Effector CD8-positive, alpha-beta T cell (primary cell): ENCODE measurements at regions not wholly inside any gene's neighbourhood (a gene's known extent, or its start where the extent isn't known, plus 50 kb on each side); places are given as distances from the start of the nearest gene placed in this dataset.
"Not testable (repeated sequence)": the region's sequence is repeated elsewhere in the genome, so short reads cannot be mapped to it uniquely, and the experiment has no call there.

Source experiments
- DNase-seq: peaks from one replicate; lab custom pipeline; 2025; lab: John Stamatoyannopoulos, UW

DNA sequence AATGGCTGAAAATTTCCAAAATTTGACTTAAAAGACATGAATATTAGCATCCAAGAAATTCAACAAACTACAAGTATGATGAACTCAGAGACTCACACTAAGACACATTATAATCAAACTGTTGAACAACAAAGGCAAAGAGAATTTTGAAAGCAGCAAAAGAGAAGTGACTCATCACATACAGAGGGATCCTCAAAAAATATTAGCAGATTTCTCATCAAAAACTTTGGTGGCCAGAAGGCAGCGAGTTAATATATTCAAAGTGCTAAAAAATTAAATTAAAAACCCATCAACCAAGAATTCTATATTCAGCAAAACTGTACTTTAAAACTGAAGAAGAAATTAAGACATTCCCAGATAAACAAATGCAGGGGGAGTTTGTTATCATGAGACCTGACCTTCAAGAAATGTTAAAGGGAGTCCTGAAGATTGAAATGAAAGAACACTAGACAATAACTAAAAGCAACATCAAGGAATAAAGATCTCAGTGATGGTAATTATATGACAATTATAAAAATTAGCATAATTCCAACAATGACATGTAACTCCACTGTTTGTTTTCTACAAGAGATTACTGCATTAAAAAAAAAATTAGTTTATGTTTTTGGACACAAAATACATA is 150.0 kb downstream of the RNASET2 start:
- DNase-seq: no peak

DNA sequence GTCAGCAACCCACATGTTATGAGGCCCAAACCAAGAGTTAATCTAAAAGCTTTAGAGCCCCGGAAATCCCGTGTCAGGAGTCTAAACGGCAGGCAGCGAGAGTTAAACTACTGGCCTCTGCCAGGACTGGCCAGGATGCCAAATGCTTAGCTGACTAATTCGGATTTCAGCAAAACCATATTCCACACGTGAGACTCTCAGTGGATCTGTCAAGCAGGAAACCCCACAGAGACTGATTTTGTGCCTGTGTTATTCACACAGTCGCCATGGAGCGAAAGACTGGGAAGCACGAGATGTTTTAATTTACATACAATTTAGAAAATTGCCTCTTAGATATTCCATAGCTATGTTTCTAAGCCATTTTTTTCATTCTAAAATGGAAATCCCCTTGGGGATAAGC is 152.9 kb downstream of the RNASET2 start:
- DNase-seq: no peak

DNA sequence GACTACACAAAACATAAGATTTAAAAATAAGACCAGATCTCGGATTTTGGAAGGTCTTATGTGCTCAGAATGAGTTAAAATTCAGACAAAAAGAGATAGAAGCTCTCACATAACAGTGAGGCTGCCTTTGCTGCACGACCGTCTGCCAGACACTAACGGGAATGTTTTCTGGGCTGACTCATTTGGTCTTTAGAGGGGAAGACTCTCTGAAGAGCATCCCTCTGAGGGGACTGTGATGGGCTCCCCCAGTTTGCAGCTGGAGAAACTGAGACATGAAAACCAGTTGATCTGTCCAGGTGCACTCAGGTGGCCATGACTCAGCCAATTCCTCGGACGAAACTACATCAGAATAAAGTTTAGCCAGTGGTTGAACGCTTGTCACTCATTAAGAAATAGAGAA is 153.9 kb downstream of the RNASET2 start:
- DNase-seq: no peak

DNA sequence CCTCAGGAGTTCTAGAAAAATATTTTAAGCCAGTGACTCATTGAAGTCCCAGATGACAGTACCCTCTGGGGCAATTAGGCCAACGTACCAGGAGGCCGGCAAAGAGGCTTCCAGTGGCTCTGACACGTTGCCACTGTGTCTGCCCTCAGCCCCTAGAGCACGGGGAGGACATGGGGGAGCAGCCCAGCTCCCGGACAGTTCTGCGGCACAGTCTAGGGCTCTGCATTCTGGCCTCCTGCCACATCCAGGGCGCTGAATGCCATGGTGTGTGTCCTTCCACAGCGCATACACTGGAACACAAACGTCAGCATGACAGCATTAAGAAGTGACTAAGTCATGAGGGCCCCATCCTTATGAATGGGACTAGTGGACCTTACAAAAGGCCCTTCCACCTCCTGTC is 156.2 kb downstream of the RNASET2 start:
- no peak for DNase-seq

DNA sequence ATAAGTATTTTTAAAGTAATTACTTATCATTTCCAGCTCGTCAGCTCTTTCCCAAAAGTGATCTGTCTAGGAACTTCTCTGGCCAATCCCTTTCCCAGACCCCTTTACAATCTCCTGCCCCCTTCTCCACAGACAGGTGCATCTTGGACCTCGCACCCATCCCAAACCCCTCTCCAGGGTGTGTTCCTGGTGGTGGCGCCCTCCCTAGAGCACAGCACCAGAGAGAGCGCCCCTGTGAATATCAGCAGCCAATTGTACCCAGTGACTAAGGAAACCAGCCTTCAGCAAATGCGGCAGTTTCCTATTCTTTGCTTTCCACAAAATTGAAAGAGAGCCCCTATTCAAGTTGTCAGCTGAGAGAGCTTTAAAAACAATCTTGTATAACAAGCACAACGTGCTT is 157.7 kb downstream of the RNASET2 start:
- DNase-seq: no peak

DNA sequence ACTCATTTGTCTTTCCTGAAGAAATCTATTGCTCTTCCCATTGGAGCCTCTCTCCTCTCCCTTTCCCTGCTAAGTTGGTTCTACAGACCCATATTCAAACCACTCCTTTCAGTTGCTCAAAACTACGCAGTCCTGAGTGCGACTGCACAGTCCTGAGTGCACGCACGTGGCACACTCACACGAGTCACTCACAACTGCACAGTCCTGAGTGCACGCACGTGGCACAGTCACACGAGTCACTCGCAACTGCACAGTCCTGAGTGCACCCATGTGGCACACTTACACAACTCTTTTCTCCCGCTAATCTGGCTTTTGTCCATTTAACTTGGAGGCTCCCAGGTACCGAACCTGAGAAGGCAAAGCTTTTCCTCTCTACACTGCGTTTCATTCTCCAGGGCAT is 159.7 kb downstream of the RNASET2 start:
- no peak for DNase-seq

DNA sequence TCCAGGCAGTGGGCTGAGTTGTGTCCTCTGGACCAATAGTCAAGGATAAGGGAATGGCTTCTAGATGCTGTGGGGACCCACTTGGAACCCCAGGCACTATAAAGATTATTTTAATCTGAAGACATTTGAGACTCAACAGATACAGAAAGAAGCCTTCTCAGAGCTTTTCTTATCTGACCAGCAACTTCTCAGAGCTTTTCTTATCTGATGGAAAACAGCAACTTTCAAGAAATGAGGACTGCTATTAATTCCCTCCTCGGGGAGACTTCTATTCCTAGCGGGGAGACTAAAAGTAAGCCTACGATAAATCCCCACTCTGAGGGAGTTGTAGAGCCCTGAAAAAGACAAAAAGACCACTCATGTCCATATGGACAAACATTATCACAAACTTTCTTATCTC is 160.5 kb downstream of the RNASET2 start:
- no peak for DNase-seq

DNA sequence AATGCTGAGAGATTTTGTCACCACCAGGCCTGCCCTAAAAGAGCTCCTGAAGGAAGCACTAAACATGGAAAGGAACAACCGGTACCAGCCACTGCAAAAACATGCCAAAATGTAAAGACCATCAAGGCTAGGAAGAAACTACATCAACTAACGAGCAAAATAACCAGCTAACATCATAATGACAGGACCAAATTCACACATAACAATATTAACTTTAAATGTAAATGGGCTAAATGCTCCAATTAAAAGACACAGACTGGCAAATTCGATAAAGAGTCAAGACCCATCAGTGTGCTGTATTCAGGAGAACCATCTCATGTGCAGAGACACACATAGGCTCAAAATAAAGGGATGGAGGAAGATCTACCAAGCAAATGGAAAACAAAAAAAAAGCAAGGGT is 163.8 kb upstream of the RPS6KA2 start:
- DNase-seq: not testable (repeated sequence)

DNA sequence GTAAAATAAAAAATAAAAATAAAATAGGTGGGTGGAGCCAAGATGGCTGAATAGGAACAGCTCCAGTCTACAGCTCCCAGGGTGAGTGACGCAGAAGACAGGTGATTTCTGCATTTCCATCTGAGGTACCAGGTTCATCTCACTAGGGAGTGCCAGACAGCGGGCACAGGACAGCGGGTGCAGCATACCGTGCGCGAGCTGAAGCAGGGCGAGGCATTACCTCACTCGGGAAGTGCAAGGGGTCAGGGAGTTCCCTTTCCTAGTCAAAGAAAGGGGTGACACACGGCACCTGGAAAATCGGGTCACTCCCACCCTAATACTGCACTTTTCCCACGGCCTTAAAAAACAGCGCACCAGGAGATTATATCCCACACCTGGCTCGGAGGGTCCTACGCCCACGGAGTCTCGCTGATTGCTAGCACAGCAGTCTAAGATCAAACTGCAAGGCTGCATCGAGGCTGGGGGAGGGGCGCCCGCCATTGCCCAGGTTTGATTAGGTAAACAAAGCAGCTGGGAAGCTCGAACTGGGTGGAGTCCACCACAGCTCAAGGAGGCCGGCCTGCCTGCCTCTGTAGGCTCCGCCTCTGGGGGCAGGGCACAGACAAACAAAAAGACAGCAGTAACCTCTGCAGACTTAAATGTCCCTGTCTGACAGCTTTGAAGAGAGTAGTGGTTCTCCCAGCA is 161.9 kb upstream of the RPS6KA2 start:
- DNase-seq: not testable (repeated sequence)

DNA sequence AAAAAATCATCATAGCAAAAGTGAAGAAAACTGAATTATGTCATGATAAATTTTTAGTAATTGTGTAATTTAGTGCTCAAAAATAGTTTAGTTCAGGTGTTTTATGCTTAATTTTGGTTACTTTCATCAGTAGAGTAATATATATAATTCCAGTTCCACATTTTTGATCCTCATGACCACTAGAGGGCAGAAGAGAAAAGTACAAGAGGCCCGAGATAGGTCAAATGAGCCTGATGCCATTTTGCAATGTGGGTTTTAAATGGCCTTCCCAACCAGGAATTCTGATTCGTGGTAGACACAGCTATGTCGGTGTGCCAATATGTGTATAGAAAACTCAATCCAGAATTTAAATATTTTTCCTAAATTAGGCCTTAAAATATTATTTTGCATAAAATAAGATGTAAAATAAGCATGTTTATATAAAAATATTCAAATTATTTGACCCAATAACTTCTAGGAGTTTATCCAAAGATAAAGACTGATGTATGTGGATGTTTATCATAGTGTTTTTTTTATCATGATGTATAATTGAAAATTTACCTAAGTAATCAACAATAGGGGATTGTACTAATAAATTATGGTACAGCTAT is 159.7 kb upstream of the RPS6KA2 start:
- DNase-seq: no peak

DNA sequence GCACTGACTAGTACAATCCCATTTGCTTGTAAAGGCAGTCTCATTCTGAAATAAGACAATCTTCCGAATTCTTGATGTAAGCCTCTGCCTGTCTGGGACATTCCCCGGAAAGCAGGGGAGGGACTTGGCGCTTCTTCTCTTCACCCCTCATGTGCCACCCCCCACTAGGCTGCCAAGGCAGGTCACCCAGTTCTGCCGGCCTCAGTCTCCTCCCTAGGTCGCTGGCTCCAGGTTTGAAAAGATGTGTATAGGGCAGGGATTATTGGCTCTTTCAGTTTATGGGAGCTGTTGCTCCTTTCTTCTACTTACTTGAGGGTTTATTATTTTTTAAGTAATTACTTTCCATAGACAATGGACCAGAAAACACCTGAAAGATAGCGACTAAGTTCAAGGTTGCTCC is 158.1 kb upstream of the RPS6KA2 start:
- DNase-seq: no peak

DNA sequence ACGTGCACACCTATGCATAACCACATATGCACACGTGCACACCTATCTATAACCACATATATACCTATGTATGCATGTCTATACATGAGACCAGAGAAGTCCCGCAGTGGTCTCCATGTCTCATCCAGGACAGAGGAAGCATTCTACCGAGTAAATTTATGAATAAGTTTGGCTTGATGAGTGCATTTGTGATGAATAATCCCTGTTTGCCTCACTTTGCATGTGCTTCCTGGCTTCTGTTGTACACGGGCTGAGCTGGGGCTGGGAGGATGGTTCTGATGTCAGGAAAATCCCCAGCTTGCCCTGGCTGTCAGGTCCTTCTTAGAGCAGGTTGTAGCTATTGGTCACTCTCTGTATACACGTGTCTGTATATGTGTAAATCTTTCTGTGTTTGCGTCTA is 157.6 kb upstream of the RPS6KA2 start:
- no peak for DNase-seq

DNA sequence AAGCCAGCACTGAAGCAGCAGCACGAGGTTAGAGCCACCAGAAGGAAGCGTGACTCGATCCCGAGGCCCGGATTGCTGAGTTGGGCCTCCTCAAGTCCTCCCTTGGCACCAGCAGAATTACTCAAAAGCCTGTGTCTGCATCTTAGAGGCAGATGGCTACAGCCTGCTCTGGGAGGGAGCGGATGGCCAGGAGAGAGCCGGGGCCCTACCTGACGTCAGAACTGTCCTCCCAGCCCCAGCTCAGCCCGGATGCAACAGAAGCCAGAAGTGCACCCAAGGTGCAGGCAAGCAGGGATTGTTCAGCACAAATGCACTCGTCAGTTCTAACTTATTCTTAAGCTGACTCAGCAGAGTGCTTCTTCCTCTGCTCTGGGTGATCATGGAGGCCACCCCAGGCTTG is 155.5 kb upstream of the RPS6KA2 start:
- DNase-seq: no peak

DNA sequence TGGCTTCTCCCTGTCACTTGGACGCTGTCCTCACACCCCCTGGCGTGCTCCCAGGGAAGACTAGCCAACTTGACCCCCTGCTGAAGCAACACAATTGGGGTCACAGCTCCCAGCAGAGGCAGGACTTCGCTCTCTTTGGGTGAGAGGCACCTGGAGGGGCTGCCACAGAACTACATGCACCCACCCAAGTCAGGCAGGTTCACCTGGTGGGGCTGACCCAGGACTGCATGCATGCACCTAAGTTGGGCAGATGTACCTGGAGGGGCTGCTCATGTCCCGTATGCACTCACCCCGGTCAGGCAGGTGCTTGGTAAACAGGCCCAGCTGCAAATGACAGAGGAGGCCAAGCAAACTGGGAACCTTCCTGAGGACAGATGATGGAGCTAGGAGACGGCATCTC is 154.3 kb upstream of the RPS6KA2 start:
- DNase-seq: no peak

DNA sequence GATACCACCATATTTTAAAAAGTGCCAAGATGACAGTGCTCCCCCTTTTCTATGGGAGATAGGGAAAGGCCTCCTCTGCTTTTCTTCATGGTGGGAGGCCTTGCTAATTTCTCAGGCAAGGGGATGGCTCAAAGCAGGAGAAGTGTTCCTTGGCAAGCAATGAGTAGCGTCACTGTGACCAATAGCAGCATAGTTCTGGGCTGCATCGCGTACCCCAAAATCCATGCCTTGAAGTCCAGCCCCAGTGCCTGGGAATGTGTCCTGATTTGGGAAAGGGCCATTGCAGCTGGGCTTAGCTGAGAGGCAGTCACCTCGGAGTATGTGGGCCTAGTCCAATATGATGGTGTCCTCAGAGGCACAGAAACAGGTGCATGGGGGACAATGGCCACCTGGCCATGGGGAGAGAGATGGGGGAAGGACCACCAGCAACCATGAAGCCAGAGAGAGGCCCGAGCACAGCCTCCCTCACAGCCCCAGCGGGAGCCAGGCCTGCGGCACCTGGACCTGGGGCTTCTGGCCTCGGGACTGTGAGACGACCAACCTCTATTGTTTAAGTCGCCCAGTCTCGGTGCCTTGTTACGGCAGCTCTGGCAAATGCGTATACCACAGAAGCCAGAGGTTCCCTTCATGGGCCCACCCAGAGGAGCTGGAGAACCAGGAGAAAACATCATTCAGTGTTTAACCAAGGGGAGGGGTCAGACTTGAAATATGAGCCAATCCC is 153.1 kb upstream of the RPS6KA2 start:
- DNase-seq: no peak

DNA sequence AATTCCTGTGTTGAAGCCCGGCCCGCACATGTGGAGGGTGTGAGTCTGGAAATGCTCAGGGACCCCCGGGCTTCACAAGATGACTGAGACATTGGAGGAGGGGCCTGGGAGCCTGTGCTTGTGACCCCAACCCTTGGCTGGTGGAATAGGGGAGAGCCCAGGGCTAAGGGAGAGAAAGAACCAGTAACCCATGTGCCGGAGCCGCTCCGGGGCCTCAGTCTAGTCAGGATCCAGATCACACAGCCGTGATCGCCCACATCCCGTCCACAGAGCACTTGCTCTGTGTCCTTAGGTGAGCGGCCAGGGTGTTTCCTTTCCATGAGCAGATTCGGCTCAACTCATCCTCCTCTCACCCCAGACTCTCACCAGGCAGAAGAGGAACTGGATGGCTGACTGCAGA is 152.3 kb upstream of the RPS6KA2 start:
- no peak for DNase-seq

DNA sequence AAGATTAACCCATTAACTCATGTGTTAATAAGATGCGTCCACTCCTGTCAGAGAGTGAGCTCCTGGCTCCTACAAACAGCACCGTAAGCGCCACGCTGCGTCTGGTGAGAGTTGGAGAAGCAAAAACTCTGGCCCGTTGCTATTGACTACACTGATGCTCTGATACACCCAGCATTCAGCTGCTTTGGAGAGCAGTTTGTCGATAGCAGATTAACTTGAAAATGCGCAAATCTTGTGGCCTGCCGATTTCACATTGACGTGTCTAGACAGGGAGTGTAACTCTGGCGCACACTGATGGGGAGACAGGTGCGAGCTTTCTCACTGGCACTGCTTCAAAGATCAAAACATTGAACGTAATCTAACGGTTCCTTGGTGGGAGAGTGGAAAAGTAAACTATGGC is 151.7 kb upstream of the RPS6KA2 start:
- DNase-seq: no peak

DNA sequence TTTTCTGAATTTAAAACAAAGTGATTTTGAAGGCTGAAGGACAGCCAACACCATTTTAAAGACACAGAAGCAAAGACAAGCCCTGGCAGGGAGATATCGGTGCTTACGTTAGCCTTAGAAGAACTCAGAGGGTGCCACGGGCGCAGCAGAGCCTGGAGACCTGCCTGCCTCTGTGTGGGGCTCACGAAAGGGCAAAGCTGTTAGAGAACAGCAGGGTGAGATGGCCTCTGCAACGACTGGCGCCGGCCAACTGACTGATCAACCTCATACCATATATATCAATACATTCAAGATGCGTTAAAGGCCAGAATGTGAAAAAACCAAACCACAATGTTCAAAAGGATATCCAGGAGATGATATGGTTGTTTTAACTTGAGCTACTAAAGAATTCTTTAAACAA is 151.0 kb upstream of the RPS6KA2 start:
- DNase-seq: no peak

DNA sequence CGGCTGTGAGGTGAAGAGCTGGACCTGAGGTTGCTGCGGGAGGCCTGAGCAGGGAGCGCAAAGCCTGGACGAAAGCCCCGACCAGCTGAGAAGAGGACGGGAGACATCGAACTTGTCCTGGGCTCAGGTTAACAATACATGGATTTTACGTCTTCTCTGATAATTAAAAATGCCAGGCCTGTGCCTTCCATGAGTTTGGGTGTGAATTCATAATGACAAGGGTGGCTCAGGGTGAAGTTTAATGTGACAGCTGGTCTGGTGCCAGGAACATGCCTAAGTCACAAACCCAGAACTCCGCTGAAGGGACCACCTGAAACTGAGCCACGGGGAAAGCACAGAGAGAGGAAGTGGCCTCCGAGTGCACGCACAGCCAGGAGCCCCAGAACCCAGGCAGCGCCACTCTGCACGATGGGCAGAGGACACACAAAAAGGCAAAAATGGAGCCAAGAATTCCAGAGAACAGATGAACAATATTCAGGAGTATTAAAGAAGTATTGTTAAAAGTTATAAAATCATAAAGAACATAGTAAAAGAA is 150.1 kb upstream of the RPS6KA2 start:
- DNase-seq: no peak

DNA sequence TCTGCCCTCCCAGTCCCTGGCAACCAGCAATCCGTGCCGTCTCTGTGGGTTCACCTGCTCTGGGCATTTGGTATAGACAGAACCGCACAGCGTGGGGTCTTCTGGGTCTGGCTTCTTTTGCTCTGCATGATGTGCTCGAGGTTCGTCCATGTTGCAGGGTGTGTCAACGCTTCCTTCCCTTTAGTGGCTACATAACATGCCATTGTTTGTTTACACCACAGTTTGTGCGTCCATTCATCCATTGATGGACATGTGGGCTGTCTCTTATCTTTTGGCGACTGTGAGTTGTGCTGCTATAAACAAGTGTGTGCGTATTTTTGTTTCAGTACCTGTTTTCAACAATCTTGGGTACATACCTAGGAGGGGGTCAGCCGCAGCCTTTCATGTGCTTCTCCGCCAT is 149.5 kb upstream of the RPS6KA2 start:
- DNase-seq: no peak

DNA sequence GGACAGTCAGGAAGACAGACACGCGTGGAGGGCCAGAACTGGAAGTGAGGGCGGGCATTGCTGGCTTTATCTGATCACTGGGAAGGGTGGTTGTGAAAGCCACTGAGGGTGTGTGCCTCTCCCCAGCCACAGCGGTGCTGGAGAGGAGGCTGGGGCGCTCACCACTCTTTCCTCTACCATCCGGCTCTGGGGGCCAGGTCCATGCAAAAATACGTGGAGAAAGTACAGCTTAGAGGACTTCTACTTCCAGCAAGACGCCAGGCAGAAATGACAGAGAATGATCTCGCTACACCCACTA is 148.8 kb upstream of the RPS6KA2 start:
- DNase-seq: no peak

DNA sequence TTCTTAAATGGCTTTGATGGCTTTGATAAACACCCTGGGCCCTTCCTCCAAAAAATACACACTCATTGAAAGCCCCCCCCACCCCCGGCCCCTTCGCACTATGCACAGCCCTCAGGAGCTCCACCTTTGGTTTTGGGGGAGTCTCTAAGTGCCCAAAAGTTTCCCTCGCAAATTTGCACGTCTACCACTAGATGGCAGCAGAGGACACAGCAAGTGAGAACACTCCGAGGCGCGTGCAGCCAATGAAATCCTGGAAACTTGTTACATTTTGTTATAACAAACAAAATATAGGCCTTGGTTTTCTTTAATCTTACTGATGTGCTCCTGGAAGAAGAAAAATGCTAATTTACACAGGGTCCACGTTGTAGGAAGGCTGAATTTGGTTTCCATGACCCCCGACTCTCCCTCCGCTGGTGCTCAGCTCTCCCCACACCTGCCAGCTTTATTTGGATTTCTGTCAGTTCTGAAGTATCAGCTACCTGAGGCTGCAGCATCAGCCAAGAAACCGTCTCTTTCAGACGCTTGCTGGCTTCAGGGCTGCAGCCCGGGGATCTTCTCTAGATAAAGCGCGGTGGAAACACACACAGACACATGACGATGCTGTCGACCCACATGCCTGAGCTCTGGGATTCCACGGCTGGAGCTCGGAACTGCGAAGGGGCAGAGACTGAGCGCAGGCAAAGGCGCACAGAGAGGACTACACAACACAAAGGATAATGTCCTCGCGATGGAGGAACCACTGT is 148.3 kb upstream of the RPS6KA2 start:
- peak; percentile 45 for DNase-seq
